H1 (cell line): ENCODE measurements at regions not wholly inside any gene's neighbourhood (a gene's known extent, or its start where the extent isn't known, plus 50 kb on each side); places are given as distances from the start of the nearest gene placed in this dataset.
"Not testable (repeated sequence)": the region's sequence is repeated elsewhere in the genome, so short reads cannot be mapped to it uniquely, and the experiment has no call there.

ENCODE experiments used
- EGR1 ChIP-seq: IDR thresholded peaks from 2 replicates; pipeline ENCODE4 v1.6.1; 2011; ENCODE audit warnings: low read depth, low read length, borderline replicate concordance
- EZH2 ChIP-seq: fragments of 200-600 bp; sonication (generic); IDR thresholded peaks from 2 replicates; pipeline ENCODE4 v1.7.1; 2012; ENCODE audit warnings: low read depth, mild to moderate bottlenecking, moderate library complexity, low read length, inconsistent platforms; ENCODE audit not compliant: severe bottlenecking
- GTF2F1 ChIP-seq: IDR thresholded peaks from 2 replicates; pipeline ENCODE4 v1.6.1; 2012; ENCODE audit warnings: low read depth, low read length, improper control_type of control experiment, borderline replicate concordance
- HDAC6 ChIP-seq: IDR thresholded peaks from one replicate; pipeline ENCODE4 v1.7.1; 2012; ENCODE audit warnings: low read depth, mild to moderate bottlenecking, inconsistent platforms, low read length, moderate library complexity
- POLR2A ChIP-seq, 2 experiments: IDR thresholded peaks; 1 replicate in 1 of 2; 2 replicates in 1 of 2; pipeline ENCODE4 v1.6.1; 2011; ENCODE audit warnings: low read depth in 2 of 2, low read length in 2 of 2, mild to moderate bottlenecking in 2 of 2; ENCODE audit errors: control extremely low read depth in 1 of 2
- RNF2 ChIP-seq: fragments of 200-900, 300-1000 bp; sonication (generic); IDR thresholded peaks from 2 replicates; pipeline ENCODE4 v1.7.1; 2016; ENCODE audit warnings: borderline replicate concordance, low read depth, mild to moderate bottlenecking, antibody characterized with exemption, low read length; ENCODE audit not compliant: poor library complexity, severe bottlenecking; ENCODE audit errors: missing control alignments
- TAF1 ChIP-seq: IDR thresholded peaks from 2 replicates; pipeline ENCODE4 v1.6.1; 2011; ENCODE audit warnings: mild to moderate bottlenecking, low read depth, low read length
- TCF12 ChIP-seq: IDR thresholded peaks from 2 replicates; pipeline ENCODE4 v1.6.1; 2011; ENCODE audit warnings: low read depth, mild to moderate bottlenecking, low read length
- TF ChIP-seq, protein P1 (sequence below), 3 experiments: IDR thresholded peaks; 1 replicate in 2 of 3; 2 replicates in 1 of 3; pipeline versions ENCODE4 v1.5.1 to v1.6.1; 2011; ENCODE audit warnings: low read length in 3 of 3, mild to moderate bottlenecking in 3 of 3, inconsistent platforms in 2 of 3, low read depth in 1 of 3, moderate library complexity in 1 of 3; ENCODE audit not compliant: insufficient read depth in 1 of 3; ENCODE audit errors: control extremely low read depth in 1 of 3

DNA sequence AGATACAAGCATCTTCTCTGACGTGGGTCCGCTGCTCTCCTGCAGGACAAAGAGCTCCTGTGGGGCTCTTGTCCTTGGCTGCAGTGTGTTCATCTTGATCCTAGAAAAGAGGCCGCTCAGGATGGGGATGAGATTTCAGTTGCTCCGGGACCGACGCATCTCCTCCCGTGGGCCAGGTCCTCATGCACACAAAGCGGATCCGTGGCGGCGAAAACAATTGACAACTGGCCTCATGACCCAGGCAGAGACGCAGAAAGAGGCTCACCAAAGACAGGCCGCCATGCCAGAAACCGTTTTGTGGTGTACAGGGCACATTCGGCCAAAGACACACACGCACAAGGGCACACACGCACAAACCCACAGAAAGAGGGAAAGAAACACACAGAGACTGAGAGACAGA lies 200.4 kb downstream of the ZNF716 start:
- not testable (repeated sequence) for TF ChIP-seq TAF1; RNF2; HDAC6; GTF2F1; POLR2A (IDR thresholded peaks at IDR 0.05; ENCODE audit: control extremely low read depth in 1 of 2, low read depth in 2 of 2, low read length in 2 of 2); EZH2; EGR1; TCF12
- TF ChIP-seq, protein P1, sequence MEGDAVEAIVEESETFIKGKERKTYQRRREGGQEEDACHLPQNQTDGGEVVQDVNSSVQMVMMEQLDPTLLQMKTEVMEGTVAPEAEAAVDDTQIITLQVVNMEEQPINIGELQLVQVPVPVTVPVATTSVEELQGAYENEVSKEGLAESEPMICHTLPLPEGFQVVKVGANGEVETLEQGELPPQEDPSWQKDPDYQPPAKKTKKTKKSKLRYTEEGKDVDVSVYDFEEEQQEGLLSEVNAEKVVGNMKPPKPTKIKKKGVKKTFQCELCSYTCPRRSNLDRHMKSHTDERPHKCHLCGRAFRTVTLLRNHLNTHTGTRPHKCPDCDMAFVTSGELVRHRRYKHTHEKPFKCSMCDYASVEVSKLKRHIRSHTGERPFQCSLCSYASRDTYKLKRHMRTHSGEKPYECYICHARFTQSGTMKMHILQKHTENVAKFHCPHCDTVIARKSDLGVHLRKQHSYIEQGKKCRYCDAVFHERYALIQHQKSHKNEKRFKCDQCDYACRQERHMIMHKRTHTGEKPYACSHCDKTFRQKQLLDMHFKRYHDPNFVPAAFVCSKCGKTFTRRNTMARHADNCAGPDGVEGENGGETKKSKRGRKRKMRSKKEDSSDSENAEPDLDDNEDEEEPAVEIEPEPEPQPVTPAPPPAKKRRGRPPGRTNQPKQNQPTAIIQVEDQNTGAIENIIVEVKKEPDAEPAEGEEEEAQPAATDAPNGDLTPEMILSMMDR (IDR thresholded peaks at IDR 0.05; ENCODE audit: control extremely low read depth in 1 of 3, insufficient read depth in 1 of 3, low read depth in 1 of 3, low read length in 3 of 3): not testable (repeated sequence)
